ENCODE measurements at regions not wholly inside any gene's neighbourhood (a gene's known extent, or its start where the extent isn't known, plus 50 kb on each side); places are given as distances from the start of the nearest gene placed in this dataset.

DNA sequence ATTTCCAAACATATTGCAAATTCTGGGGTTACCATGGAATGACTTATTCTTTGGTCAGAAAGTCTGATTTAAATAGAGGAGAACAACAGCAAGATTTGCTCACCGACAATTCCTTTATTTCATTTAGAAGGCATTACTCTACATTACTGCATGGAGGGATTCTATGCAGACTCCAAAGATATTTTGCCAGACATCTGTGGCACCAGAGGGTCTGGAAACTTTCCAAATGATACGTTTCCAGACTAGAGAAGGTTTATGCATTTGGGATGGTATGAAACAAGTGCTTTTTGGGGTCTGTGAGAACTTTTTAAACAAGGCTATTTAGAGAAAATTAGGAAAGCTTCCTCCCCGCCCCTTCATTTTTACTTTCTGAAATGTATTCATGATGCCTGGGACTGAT lies 125.3 kb downstream of the SAMD9 start:
- no peaks in the 10 kb centered on the region for H3K9me3 ChIP-seq (ENCODE audit: insufficient read depth, low read depth, low read length)
- no peak overlapping the region for H3K4me3 ChIP-seq (ENCODE audit: low read length)
- H3K27me3 ChIP-seq (ENCODE audit: insufficient read depth, low read length): no peaks in the 10 kb centered on the region
- peaks cover 13% of the 10 kb centered on the region for H3K4me1 ChIP-seq (ENCODE audit: insufficient read depth, low read length)
- no peaks in the 10 kb centered on the region for H3K36me3 ChIP-seq (ENCODE audit: insufficient read depth, low read length)
- no peak overlapping the region for H3K9ac ChIP-seq (ENCODE audit: low read depth, low read length)
- WGBS: 91% methylated on average over 3 of the region's 3 CpGs
- no peak overlapping the region for H3K27ac ChIP-seq (ENCODE audit: low read depth, low read length)

DNA sequence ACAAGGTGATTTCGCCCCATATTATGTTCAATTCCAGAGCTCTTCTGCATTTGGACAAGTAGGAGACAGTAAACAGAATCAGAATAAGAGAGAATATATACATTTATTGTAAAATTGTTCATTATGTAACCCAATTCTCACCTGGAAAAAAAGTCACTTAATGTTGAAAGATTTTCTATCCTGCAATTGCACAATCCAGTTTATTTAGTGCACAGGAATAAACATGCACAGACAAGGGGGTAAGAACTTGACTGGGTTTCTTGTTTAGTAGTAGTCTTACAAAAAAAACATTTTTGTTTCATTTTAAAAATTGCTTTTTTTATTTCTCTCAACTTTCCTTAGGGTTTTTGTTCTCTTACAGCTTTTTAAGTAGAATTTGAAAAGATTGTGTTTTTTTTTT lies 126.6 kb downstream of the SAMD9 start:
- Histone ChIP-seq H3K27ac (ENCODE audit: low read depth, low read length) (no peak overlapping the region), H3K4me3 (ENCODE audit: low read length) (no peak overlapping the region), H3K9ac (ENCODE audit: low read depth, low read length) (no peak overlapping the region), H3K4me1 (ENCODE audit: insufficient read depth, low read length) (peaks cover 13% of the 10 kb centered on the region), H3K9me3 (ENCODE audit: insufficient read depth, low read depth, low read length) (no peaks in the 10 kb centered on the region), H3K27me3 (ENCODE audit: insufficient read depth, low read length) (no peaks in the 10 kb centered on the region), H3K36me3 (ENCODE audit: insufficient read depth, low read length) (no peaks in the 10 kb centered on the region)
- WGBS: 100% methylated on average over 1 of the region's 1 CpG

DNA sequence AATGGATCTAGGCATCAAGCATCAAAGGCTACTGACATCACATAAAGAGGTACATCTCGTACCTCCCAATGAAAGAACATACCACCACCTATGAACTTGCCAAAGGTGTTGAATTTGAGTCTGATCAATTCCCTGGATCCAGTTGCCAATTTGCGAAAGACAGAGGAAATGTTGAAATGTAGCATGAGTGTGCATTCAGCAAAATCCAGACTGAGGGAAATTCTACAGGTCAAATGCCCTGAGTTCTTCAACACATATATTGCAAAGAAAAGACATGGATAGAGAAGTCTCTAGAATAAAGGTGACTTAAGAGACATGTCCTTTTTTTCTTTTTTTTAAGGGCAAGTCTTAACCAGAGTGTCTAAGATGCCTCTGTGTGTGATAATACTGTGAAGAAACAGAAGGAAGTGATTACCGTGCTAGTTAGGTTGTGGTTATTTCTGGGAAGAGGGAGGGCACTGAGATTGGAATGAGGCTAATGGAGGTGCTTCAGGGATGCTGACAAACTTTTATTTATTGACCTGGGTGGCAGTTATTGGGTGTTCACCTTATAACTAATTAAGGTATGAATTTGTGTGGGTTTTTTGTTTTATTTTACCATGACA lies 128.7 kb downstream of the SAMD9 start:
- no peak overlapping the region for H3K4me3 ChIP-seq (ENCODE audit: low read length)
- 91% methylated on average over 3 of the region's 3 CpGs for WGBS

DNA sequence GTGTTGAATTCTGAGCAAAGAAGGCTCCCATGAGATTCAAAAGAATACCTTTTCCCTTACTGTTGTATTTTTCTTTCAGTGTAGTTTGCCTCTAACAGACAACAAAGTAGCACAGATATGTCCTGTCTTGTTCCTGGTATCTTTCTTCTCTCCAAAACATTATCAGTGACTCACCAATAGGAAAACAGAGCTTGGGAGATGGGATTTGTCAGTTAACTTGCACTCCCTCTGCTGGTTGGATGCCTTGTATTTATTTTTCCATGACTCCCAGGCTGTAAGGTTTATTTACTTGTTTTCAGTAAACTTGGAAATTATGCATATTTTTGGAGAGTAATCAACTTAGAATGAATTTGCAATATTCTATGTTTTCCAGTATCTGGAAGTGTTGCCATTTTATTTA lies 129.7 kb downstream of the SAMD9 start:
- no peaks in the 10 kb centered on the region for H3K36me3 ChIP-seq (ENCODE audit: insufficient read depth, low read length)
- no peak overlapping the region for H3K4me3 ChIP-seq (ENCODE audit: low read length)
- no peaks in the 10 kb centered on the region for H3K27me3 ChIP-seq (ENCODE audit: insufficient read depth, low read length)
- peaks cover 13% of the 10 kb centered on the region for H3K4me1 ChIP-seq (ENCODE audit: insufficient read depth, low read length)
- H3K27ac ChIP-seq (ENCODE audit: low read depth, low read length): no peak overlapping the region
- H3K9ac ChIP-seq (ENCODE audit: low read depth, low read length): no peak overlapping the region
- H3K9me3 ChIP-seq (ENCODE audit: insufficient read depth, low read depth, low read length): no peaks in the 10 kb centered on the region

More for the DNA sequence above, 128.7 kb downstream of the SAMD9 start:
- Histone ChIP-seq H3K27ac (ENCODE audit: low read depth, low read length) (no peak overlapping the region), H3K27me3 (ENCODE audit: insufficient read depth, low read length) (no peaks in the 10 kb centered on the region), H3K9me3 (ENCODE audit: insufficient read depth, low read depth, low read length) (no peaks in the 10 kb centered on the region), H3K4me1 (ENCODE audit: insufficient read depth, low read length) (peaks cover 13% of the 10 kb centered on the region), H3K36me3 (ENCODE audit: insufficient read depth, low read length) (no peaks in the 10 kb centered on the region), H3K9ac (ENCODE audit: low read depth, low read length) (no peak overlapping the region)

DNA sequence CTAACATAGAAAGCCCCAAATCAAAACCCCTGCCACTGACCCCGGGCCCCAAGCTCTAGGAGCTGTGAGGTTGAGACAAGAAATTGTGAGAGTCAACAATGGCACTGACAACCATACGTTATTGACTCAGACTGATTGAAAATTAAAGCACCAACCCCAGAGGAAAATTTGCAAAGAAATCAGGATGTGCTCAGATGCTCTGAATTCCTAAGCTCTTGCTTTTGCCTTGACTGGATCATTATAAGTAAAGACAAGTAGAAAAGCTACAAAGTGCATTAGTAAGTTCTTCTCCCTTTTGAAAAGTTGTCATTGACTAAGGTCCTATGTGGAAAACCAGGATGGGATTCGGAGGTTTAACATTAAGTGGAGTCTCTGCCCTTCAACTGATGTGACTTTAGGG lies 130.2 kb downstream of the SAMD9 start:
- no peaks in the 10 kb centered on the region for H3K9me3 ChIP-seq (ENCODE audit: insufficient read depth, low read depth, low read length)
- no peak overlapping the region for H3K4me3 ChIP-seq (ENCODE audit: low read length)
- H3K4me1 ChIP-seq (ENCODE audit: insufficient read depth, low read length): peaks cover 8% of the 10 kb centered on the region
- no peaks in the 10 kb centered on the region for H3K27me3 ChIP-seq (ENCODE audit: insufficient read depth, low read length)
- 95% methylated on average over 3 of the region's 3 CpGs for WGBS
- H3K36me3 ChIP-seq (ENCODE audit: insufficient read depth, low read length): no peaks in the 10 kb centered on the region
- H3K27ac ChIP-seq (ENCODE audit: low read depth, low read length): no peak overlapping the region
- no peak overlapping the region for H3K9ac ChIP-seq (ENCODE audit: low read depth, low read length)

DNA sequence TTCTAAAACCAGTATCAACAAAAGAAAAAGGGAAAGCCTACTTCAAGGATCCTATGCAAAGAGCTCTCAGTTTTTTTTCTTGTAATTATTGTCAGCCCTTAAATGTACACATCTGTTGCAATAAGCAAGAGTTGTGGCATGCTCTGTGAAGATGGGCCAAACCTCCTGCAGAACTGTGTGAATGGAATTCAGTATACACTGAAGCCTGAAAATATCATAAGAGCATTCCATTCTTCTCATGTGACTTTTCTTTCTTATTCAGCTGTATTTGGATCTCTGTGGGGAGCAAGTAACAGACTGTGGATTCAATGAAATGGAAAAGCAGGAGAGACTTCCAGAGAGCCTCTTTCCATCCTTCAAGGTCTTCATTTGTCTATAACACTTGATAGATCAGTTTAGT lies 130.7 kb downstream of the SAMD9 start:
- Histone ChIP-seq H3K9me3 (ENCODE audit: insufficient read depth, low read depth, low read length) (no peaks in the 10 kb centered on the region), H3K27ac (ENCODE audit: low read depth, low read length) (no peak overlapping the region), H3K4me1 (ENCODE audit: insufficient read depth, low read length) (peaks cover 4% of the 10 kb centered on the region; the same call in 1 of the 2 replicates), H3K4me3 (ENCODE audit: low read length) (no peak overlapping the region), H3K9ac (ENCODE audit: low read depth, low read length) (no peak overlapping the region), H3K27me3 (ENCODE audit: insufficient read depth, low read length) (no peaks in the 10 kb centered on the region), H3K36me3 (ENCODE audit: insufficient read depth, low read length) (no peaks in the 10 kb centered on the region)

- H3K27ac ChIP-seq (ENCODE audit: low read depth, low read length): no peak overlapping the region
- no peaks in the 10 kb centered on the region for H3K27me3 ChIP-seq (ENCODE audit: insufficient read depth, low read length)
- no CpG with 5 or more reads among the region's 1 CpG for WGBS
- no peak overlapping the region for H3K9ac ChIP-seq (ENCODE audit: low read depth, low read length)
- no peaks in the 10 kb centered on the region for H3K4me1 ChIP-seq (ENCODE audit: insufficient read depth, low read length)
- no peak overlapping the region for H3K4me3 ChIP-seq (ENCODE audit: low read length)
- H3K36me3 ChIP-seq (ENCODE audit: insufficient read depth, low read length): no peaks in the 10 kb centered on the region
- no peaks in the 10 kb centered on the region for H3K9me3 ChIP-seq (ENCODE audit: insufficient read depth, low read depth, low read length)
These were observed 134.9 kb downstream of the SAMD9 start for GRCh38 chr7:92982928-92983327.

DNA sequence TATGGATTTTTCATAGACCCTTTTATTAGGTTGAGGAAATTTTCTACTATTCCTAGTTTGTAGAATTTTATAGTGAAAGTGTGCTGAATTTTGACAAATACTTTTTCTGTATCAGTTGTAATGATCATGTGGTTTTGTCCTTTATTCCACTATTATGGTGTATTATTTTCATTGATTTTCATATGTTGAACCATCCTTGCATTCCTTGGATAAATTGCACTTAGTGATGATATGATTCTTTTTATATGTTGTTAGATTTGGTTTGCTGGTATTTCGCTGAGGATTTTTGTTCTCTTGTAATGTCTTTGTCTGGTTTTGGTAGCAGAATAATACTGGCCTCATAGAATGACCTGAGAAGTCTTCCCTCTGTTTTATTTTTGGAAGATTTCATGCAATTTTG lies 140.6 kb upstream of the CDK6 start:
- Histone ChIP-seq H3K9ac (ENCODE audit: low read depth, low read length) (no peak overlapping the region), H3K36me3 (ENCODE audit: insufficient read depth, low read length) (no peaks in the 10 kb centered on the region), H3K4me1 (ENCODE audit: insufficient read depth, low read length) (no peaks in the 10 kb centered on the region), H3K9me3 (ENCODE audit: insufficient read depth, low read depth, low read length) (peaks cover 6% of the 10 kb centered on the region; the same call in 1 of the 2 replicates), H3K27me3 (ENCODE audit: insufficient read depth, low read length) (no peaks in the 10 kb centered on the region), H3K4me3 (ENCODE audit: low read length) (no peak overlapping the region), H3K27ac (ENCODE audit: low read depth, low read length) (no peak overlapping the region)
- WGBS: 95% methylated on average over 1 of the region's 1 CpG

DNA sequence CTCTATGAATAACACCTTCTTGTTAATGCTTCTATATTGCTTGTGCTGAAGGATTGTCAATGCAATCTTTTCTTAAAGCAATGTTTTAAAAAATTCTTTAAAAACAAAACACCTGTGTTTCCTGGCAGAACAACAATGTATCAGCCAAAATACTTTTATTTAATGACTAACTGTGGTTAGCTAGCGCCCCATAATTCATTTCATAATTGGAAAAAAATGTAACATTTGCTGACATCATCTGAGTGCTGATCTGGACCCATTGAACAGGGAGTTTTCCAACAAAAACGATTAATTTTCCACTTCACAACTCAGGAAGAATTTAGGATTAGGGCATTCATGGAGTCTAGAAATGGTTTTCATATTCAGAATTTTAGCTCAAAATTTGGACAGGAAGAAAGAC lies 137.6 kb upstream of the CDK6 start:
- H3K27ac ChIP-seq (ENCODE audit: low read depth, low read length): no peak overlapping the region
- no peaks in the 10 kb centered on the region for H3K4me1 ChIP-seq (ENCODE audit: insufficient read depth, low read length)
- WGBS: 88% methylated on average over 2 of the region's 2 CpGs
- peaks cover 6% of the 10 kb centered on the region; the same call in 1 of the 2 replicates for H3K9me3 ChIP-seq (ENCODE audit: insufficient read depth, low read depth, low read length)
- H3K27me3 ChIP-seq (ENCODE audit: insufficient read depth, low read length): no peaks in the 10 kb centered on the region
- no peak overlapping the region for H3K4me3 ChIP-seq (ENCODE audit: low read length)
- no peak overlapping the region for H3K9ac ChIP-seq (ENCODE audit: low read depth, low read length)
- H3K36me3 ChIP-seq (ENCODE audit: insufficient read depth, low read length): no peaks in the 10 kb centered on the region

- H3K36me3 ChIP-seq (ENCODE audit: insufficient read depth, low read length): no peaks in the 10 kb centered on the region
- H3K9me3 ChIP-seq (ENCODE audit: insufficient read depth, low read depth, low read length): peaks cover 6% of the 10 kb centered on the region; the same call in 1 of the 2 replicates
- H3K4me3 ChIP-seq (ENCODE audit: low read length): no peak overlapping the region
- no peak overlapping the region for H3K9ac ChIP-seq (ENCODE audit: low read depth, low read length)
- no peak overlapping the region for H3K27ac ChIP-seq (ENCODE audit: low read depth, low read length)
- H3K27me3 ChIP-seq (ENCODE audit: insufficient read depth, low read length): no peaks in the 10 kb centered on the region
- no peaks in the 10 kb centered on the region for H3K4me1 ChIP-seq (ENCODE audit: insufficient read depth, low read length)
These were observed 136.9 kb upstream of the CDK6 start for GRCh38 chr7:92973293-92973731.

DNA sequence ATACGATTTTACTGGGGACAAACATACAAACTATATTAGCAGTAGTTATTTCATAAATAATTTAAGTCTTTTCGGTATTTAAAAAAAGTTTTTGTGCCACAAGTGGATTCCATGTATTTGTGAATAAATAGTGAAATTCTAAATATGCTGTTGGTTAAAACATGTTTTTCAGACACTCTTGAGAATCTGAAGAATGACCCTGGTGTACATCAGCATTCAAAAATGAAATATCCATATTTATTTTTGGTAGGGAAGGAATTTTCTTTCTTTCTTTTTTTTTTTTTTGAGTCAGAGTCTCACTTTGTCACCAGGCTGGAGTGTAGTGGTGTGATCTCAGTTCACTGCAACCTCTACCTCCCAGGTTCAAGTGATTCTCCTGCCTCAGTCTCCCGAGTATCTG lies 136.1 kb upstream of the CDK6 start:
- Histone ChIP-seq H3K9me3 (ENCODE audit: insufficient read depth, low read depth, low read length) (peaks cover 3% of the 10 kb centered on the region; the same call in 1 of the 2 replicates), H3K36me3 (ENCODE audit: insufficient read depth, low read length) (no peaks in the 10 kb centered on the region), H3K4me1 (ENCODE audit: insufficient read depth, low read length) (no peaks in the 10 kb centered on the region), H3K9ac (ENCODE audit: low read depth, low read length) (no peak overlapping the region), H3K4me3 (ENCODE audit: low read length) (no peak overlapping the region), H3K27ac (ENCODE audit: low read depth, low read length) (no peak overlapping the region), H3K27me3 (ENCODE audit: insufficient read depth, low read length) (no peaks in the 10 kb centered on the region)
- 93% methylated on average over 2 of the region's 3 CpGs for WGBS

DNA sequence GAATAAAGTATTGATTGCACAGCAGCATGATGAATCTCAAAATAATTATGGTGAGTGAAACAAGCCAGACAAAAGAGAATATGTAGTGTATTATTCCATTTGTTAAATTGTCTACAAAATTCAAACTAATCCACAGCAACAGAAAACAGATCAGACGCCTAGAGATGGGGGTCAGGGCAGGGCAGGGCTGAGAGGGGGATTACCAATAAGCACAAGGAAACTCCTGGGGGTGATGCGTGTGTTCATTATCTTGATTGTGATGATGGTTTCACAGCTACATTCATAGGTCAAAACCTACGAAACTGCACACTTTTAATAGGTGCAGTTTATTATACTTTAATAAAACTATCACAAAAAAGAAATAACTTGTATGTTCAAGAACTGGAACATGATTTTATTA lies 132.7 kb upstream of the CDK6 start:
- 94% methylated on average over 2 of the region's 3 CpGs for WGBS
- H3K27ac ChIP-seq (ENCODE audit: low read depth, low read length): no peak overlapping the region

More for the DNA sequence above, 132.7 kb upstream of the CDK6 start:
- no peak overlapping the region for H3K4me3 ChIP-seq (ENCODE audit: low read length)
- H3K9ac ChIP-seq (ENCODE audit: low read depth, low read length): no peak overlapping the region
- H3K4me1 ChIP-seq (ENCODE audit: insufficient read depth, low read length): no peaks in the 10 kb centered on the region
- no peaks in the 10 kb centered on the region for H3K36me3 ChIP-seq (ENCODE audit: insufficient read depth, low read length)
- no peaks in the 10 kb centered on the region for H3K27me3 ChIP-seq (ENCODE audit: insufficient read depth, low read length)
- H3K9me3 ChIP-seq (ENCODE audit: insufficient read depth, low read depth, low read length): no peaks in the 10 kb centered on the region
